K562 (cell line): ENCODE measurements at regions not wholly inside any gene's neighbourhood (a gene's known extent, or its start where the extent isn't known, plus 50 kb on each side); places are given as distances from the start of the nearest gene placed in this dataset.

ENCODE experiments used
- ATAC-seq: fragments of 200-7000 bp; cut with Tn5 transposase; 3 replicates; pipeline ENCODE4 v1.9.1; 2020; ENCODE audit warnings: moderate library complexity
- BruUV-seq: library from RNA; stranded (reverse); fragments of 400-500 nt; replicated peaks from 2 replicates; lab custom pipeline; 2021; lab: Mats Ljungman, UMichigan
- CTCF ChIA-PET: fragments of 300-600 bp; formaldehyde crosslinking; extraction: SDS; loops from one replicate; lab custom pipeline; 2021; ENCODE audit warnings: low intra/inter-chr PET ratio; lab: Yijun Ruan, JAX
- POLR2A ChIA-PET: fragments of 300-600, 350-650 bp; sonication (Branson Sonifier 250); formaldehyde crosslinking; extraction: SDS; loops from one replicate; lab custom pipeline; 2021; ENCODE audit warnings: antibody characterized with exemption, inconsistent platforms; lab: Yijun Ruan, JAX
- DNase-seq, 4 experiments: peaks; one replicate each; pipeline versions ENCODE4 v3.0.0 to v3.0.0-alpha.2; 2011 to 2018; ENCODE audit warnings: low spot score in 3 of 4, mixed read lengths in 3 of 4; ENCODE audit errors: extremely low read depth in 1 of 4
- FAIRE-seq: peaks from 2 replicates; lab custom pipeline; 2011; peaks lifted over from hg19 to GRCh38; lab: Jason Lieb, UNC
- H2AFZ ChIP-seq: 2 replicates; pipeline ENCODE4 v1.6.0; 2011; ENCODE audit warnings: low read depth, low read length, control low read depth, inconsistent platforms
- H3K27ac ChIP-seq: fragments of 200-600 bp; 3 replicates; pipeline ENCODE4 v1.8.0; 2011; ENCODE audit warnings: low read depth, mild to moderate bottlenecking, control low read depth, inconsistent platforms, low read length, moderate library complexity, mixed read lengths; ENCODE audit errors: extremely low read depth
- H3K27me3 ChIP-seq, 2 experiments: fragments of 300-600 bp in 1 of 2; 2 replicates in 1 of 2; 3 replicates in 1 of 2; pipeline versions ENCODE4 v1.6.0 to v1.8.0; 2011; ENCODE audit warnings: inconsistent platforms in 2 of 2, low read length in 2 of 2, mild to moderate bottlenecking in 1 of 2, mixed read lengths in 1 of 2, moderate library complexity in 1 of 2; ENCODE audit not compliant: control insufficient read depth in 2 of 2, insufficient read depth in 2 of 2
- H3K36me3 ChIP-seq: fragments of 300-600 bp; 3 replicates; pipeline ENCODE4 v1.8.0; 2011; ENCODE audit warnings: mild to moderate bottlenecking, low read length, inconsistent platforms; ENCODE audit not compliant: control insufficient read depth, insufficient read depth
- H3K4me1 ChIP-seq, 2 experiments: fragments of 200-600 bp in 1 of 2; replicated peaks in 1 of 2; 2 replicates in 1 of 2; 3 replicates in 1 of 2; pipeline versions ENCODE4 v1.5.1 to v1.8.0; 2011; ENCODE audit warnings: inconsistent platforms in 2 of 2, low read length in 2 of 2, mild to moderate bottlenecking in 1 of 2, mixed read lengths in 1 of 2, moderate library complexity in 1 of 2; ENCODE audit not compliant: control insufficient read depth in 2 of 2, insufficient read depth in 2 of 2
- H3K4me2 ChIP-seq: 2 replicates; pipeline ENCODE4 v1.6.1; 2011; ENCODE audit warnings: low read length, control low read depth, inconsistent platforms, mixed read lengths; ENCODE audit not compliant: insufficient read depth
- H3K4me3 ChIP-seq: fragments of 200-600 bp; sonication (generic), shearing (Covaris generic); 2 replicates; pipeline ENCODE4 v1.5.1; 2016; ENCODE audit warnings: control low read depth, inconsistent platforms
- H3K79me2 ChIP-seq: fragments of 200-600 bp; 3 replicates; pipeline ENCODE4 v1.8.0; 2011; ENCODE audit warnings: low read length, inconsistent platforms; ENCODE audit not compliant: control insufficient read depth, insufficient read depth
- H3K9ac ChIP-seq, 2 experiments: 2 replicates each; pipeline versions ENCODE4 v1.6.0 to v1.6.1; 2011; ENCODE audit warnings: low read depth in 2 of 2, low read length in 2 of 2, control low read depth in 1 of 2, inconsistent platforms in 1 of 2, mild to moderate bottlenecking in 1 of 2, mixed read lengths in 1 of 2; ENCODE audit not compliant: insufficient read depth in 1 of 2
- H3K9me1 ChIP-seq: one replicate; pipeline ENCODE4 v1.6.0; 2011; ENCODE audit warnings: inconsistent platforms, mild to moderate bottlenecking, low read length, moderate library complexity; ENCODE audit not compliant: control insufficient read depth, insufficient read depth
- H3K9me3 ChIP-seq: replicated peaks from 2 replicates; pipeline ENCODE4 v1.5.1; 2011; ENCODE audit warnings: low read depth, low read length, inconsistent platforms; ENCODE audit not compliant: control insufficient read depth, insufficient read depth
- H4K20me1 ChIP-seq: replicated peaks from 2 replicates; pipeline ENCODE4 v1.6.1; 2011; ENCODE audit warnings: low read length, inconsistent platforms, mixed read lengths; ENCODE audit not compliant: control insufficient read depth, insufficient read depth
- ARNT ChIP-seq, 2 experiments: fragments of 450-650 bp; IDR thresholded peaks; 2 replicates each; pipeline ENCODE4 v1.6.1; 2016; ENCODE audit warnings: mild to moderate bottlenecking in 1 of 2
- BRD9 ChIP-seq: fragments of 450-650 bp; IDR thresholded peaks from 2 replicates; pipeline ENCODE4 v1.6.1; 2018; ENCODE audit warnings: low read depth; ENCODE audit not compliant: partially characterized antibody
- CBFB ChIP-seq: sonication (generic); formaldehyde crosslinking; IDR thresholded peaks from 2 replicates; pipeline ENCODE4 v1.4.0; 2020; ENCODE audit warnings: mild to moderate bottlenecking, missing genetic modification reagents
- GTF2B ChIP-seq: IDR thresholded peaks from 2 replicates; pipeline ENCODE4 v1.6.1; 2011; ENCODE audit not compliant: insufficient read length; ENCODE audit errors: extremely low read depth
- HNRNPUL1 ChIP-seq: fragments of 200-400 bp; formaldehyde crosslinking; IDR thresholded peaks from 2 replicates; pipeline ENCODE4 v1.6.1; 2017; ENCODE audit warnings: low read length
- NR2C1 ChIP-seq, 2 experiments: fragments of 450-650 bp; IDR thresholded peaks; 2 replicates each; pipeline ENCODE4 v1.6.1; 2017; ENCODE audit warnings: mild to moderate bottlenecking in 2 of 2, antibody characterized with exemption in 1 of 2, inconsistent platforms in 1 of 2, missing compliant biosample characterization in 1 of 2, missing genetic modification characterization in 1 of 2
- PATZ1 ChIP-seq: fragments of 250-450 bp; sonication (Bioruptor Pico); IDR thresholded peaks from 2 replicates; pipeline ENCODE4 v1.5.0; 2020; ENCODE audit warnings: mild to moderate bottlenecking, borderline replicate concordance
- POLR3A ChIP-seq: IDR thresholded peaks from 2 replicates; pipeline ENCODE4 v1.6.1; 2011; ENCODE audit warnings: borderline replicate concordance, mild to moderate bottlenecking, moderate library complexity; ENCODE audit not compliant: insufficient read length, insufficient read depth; ENCODE audit errors: extremely low read depth
- RAD51 ChIP-seq: fragments of 450-650 bp; IDR thresholded peaks from 2 replicates; pipeline ENCODE4 v1.7.1; 2016; ENCODE audit warnings: low read depth, mild to moderate bottlenecking, borderline replicate concordance
- RBM34 ChIP-seq: fragments of 200-400 bp; formaldehyde crosslinking; IDR thresholded peaks from 2 replicates; pipeline ENCODE4 v1.6.1; 2018; ENCODE audit warnings: low read length, borderline replicate concordance; ENCODE audit not compliant: insufficient read depth
- SFPQ ChIP-seq: fragments of 200-400 bp; formaldehyde crosslinking; IDR thresholded peaks from 2 replicates; pipeline ENCODE4 v1.6.1; 2017; ENCODE audit warnings: mild to moderate bottlenecking, low read depth, low read length, moderate library complexity
- SMARCA4 ChIP-seq: fragments of 450-650 bp; IDR thresholded peaks from 2 replicates; pipeline ENCODE4 v1.6.1; 2016
- TBL1XR1 ChIP-seq, 2 experiments: IDR thresholded peaks; 2 replicates each; pipeline ENCODE4 v1.6.1; 2012; ENCODE audit warnings: improper control_type of control experiment in 2 of 2, low read length in 2 of 2, mild to moderate bottlenecking in 1 of 2
- YY1 ChIP-seq, 3 experiments: IDR thresholded peaks; 2 replicates each; pipeline ENCODE4 v1.6.1; 2011; ENCODE audit warnings: low read length in 2 of 3, mild to moderate bottlenecking in 2 of 3, moderate library complexity in 2 of 3, borderline replicate concordance in 1 of 3, control low read depth in 1 of 3, low read depth in 1 of 3; ENCODE audit not compliant: insufficient read depth in 3 of 3, insufficient replicate concordance in 2 of 3, control insufficient read depth in 1 of 3, insufficient read length in 1 of 3; ENCODE audit errors: extremely low read depth in 1 of 3
- ZNF232 ChIP-seq: sonication (generic); formaldehyde crosslinking; IDR thresholded peaks from 2 replicates; pipeline ENCODE4 v1.8.0; 2022; ENCODE audit warnings: mild to moderate bottlenecking, missing genetic modification reagents
- ZNF280B ChIP-seq: fragments of 250-450 bp; sonication (Bioruptor Pico); IDR thresholded peaks from 2 replicates; pipeline ENCODE4 v1.5.1; 2021; ENCODE audit warnings: mild to moderate bottlenecking
- ZNF551 ChIP-seq: fragments of 250-450 bp; sonication (Bioruptor Pico); IDR thresholded peaks from 2 replicates; pipeline ENCODE4 v1.5.0; 2021; ENCODE audit warnings: mild to moderate bottlenecking, moderate library complexity
- WGBS: fragments of 100-300 bp; shearing (Covaris generic); methylation state at CpG from one replicate; pipeline ENCODE4 v1.1.6; 2016; ENCODE audit warnings: low coverage, mixed read lengths; ENCODE audit not compliant: insufficient coverage; ENCODE audit errors: missing lambda C conversion rate; 5-methylcytosine and 5-hydroxymethylcytosine counted together
- in situ Hi-C: fragments of 300-500 bp; cut with MboI; formaldehyde crosslinking; loops from 4 replicates; pipeline ENCODE4 v1.15.0; 2018; ENCODE audit warnings: inconsistent platforms, mixed read lengths
- intact Hi-C: fragments of 100-400 bp; cut with micrococcal nuclease; formaldehyde crosslinking; loops from 2 replicates; pipeline ENCODE4 v1.14.2; 2022

GRCh38 chr1:82445132-82445531, 644.4 kb downstream of the ADGRL2 start:
- in situ Hi-C loops (no loop called here), intact Hi-C loops (no loop called here)
- FAIRE-seq (no peak), ATAC-seq (no peak), DNase-seq (no peak)
- H3K9me3 ChIP-seq: 0 out of 2 replicates have a peak, but pooled peaks cover 2% of the 10 kb centered on the region
- ChIA-PET POLR2A (no interaction called here), CTCF (no interaction called here)
- no peaks in the 10 kb centered on the region for H4K20me1 ChIP-seq
- no peak overlapping the region for H3K9ac ChIP-seq
- no peaks in the 10 kb centered on the region for H3K9me1 ChIP-seq
- no TSS peak for BruUV-seq
- H3K4me2 ChIP-seq: no peak overlapping the region
- H3K27me3 ChIP-seq: no peaks in the 10 kb centered on the region
- 0% methylated on average over 3 of the region's 3 CpGs for WGBS
- H3K36me3 ChIP-seq: no peaks in the 10 kb centered on the region
- H3K4me1 ChIP-seq: no peaks in the 10 kb centered on the region
- no peak overlapping the region for H2AFZ ChIP-seq
- H3K27ac ChIP-seq: no peak overlapping the region
- H3K79me2 ChIP-seq: no peaks in the 10 kb centered on the region
- no peak overlapping the region for H3K4me3 ChIP-seq
- no peak for TF ChIP-seq SMARCA4
- no peak for TF ChIP-seq YY1 (IDR thresholded peaks at IDR 0.05; ENCODE audit: borderline replicate concordance in 1 of 3, control insufficient read depth in 1 of 3, extremely low read depth in 1 of 3, insufficient read depth in 3 of 3, insufficient read length in 1 of 3, insufficient replicate concordance in 2 of 3, low read depth in 1 of 3, low read length in 2 of 3)
- TF ChIP-seq ZNF551 (CRISPR knock-in tag): no peak
- no peak for TF ChIP-seq RAD51
- TF ChIP-seq GTF2B: no peak
- no peak for TF ChIP-seq RBM34
- no peak for TF ChIP-seq SFPQ
- no peak for TF ChIP-seq BRD9
- no peak for TF ChIP-seq ZNF232 (CRISPR knock-in tag)
- no peak for TF ChIP-seq ARNT (IDR thresholded peaks at IDR 0.05)
- TF ChIP-seq POLR3A: no peak
- no peak for TF ChIP-seq CBFB (CRISPR knock-in tag)
- no peak for TF ChIP-seq HNRNPUL1
- TF ChIP-seq TBL1XR1 (IDR thresholded peaks at IDR 0.05; ENCODE audit: low read length in 2 of 2): no peak
- TF ChIP-seq NR2C1 (IDR thresholded peaks at IDR 0.05): no peak
- no peak for TF ChIP-seq NR2C1 (tag; IDR thresholded peaks at IDR 0.05)
- no peak for TF ChIP-seq PATZ1 (CRISPR knock-in tag)
- no peak for TF ChIP-seq ZNF280B
